ENCODE measurements at regions not wholly inside any gene's neighbourhood (a gene's known extent, or its start where the extent isn't known, plus 50 kb on each side); places are given as distances from the start of the nearest gene placed in this dataset.

DNA sequence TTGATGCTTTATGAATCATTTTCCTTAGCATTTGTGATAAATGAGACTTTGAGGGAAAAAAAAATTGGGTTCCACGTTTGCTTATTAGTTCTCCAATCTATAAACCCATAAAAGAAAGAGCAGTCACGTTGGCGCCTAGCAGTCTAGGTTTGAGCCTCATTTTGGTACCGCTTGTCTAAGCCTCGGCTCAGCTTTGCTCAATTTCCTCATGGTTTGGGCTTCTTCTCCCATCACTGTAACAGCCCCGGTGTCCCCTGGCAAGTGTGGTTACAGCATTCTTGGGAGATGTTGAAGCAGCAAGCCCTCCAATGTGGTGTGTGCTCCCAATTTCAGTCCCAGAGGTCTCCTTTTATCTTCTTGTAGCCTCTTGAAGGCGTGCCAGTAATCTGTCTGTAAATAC, 578.4 kb downstream of the CDK5RAP2 start:
- Histone ChIP-seq H3K27me3 (ENCODE audit: control insufficient read depth in 4 of 4, insufficient read depth in 4 of 4, low read length in 3 of 4) (peaks cover 0 to 4% (median 0%) of the 10 kb centered on the region in 4 donors), H3K9ac (ENCODE audit: low read depth in 1 of 2, low read length in 2 of 2) (no peak overlapping the region), H3K4me3 (ENCODE audit: low read depth in 1 of 3, low read length in 3 of 3) (no peak overlapping the region), H3K36me3 (ENCODE audit: control insufficient read depth in 4 of 4, insufficient read depth in 3 of 4, low read depth in 1 of 4, low read length in 3 of 4) (no peaks in the 10 kb centered on the region), H3K4me1 (ENCODE audit: control insufficient read depth in 4 of 4, insufficient read depth in 4 of 4, low read length in 3 of 4) (no peaks in the 10 kb centered on the region), H3K27ac (ENCODE audit: low read depth in 1 of 2, low read length in 2 of 2) (no peak overlapping the region), H3K9me3 (ENCODE audit: control insufficient read depth in 4 of 4, low read length in 3 of 4) (no peaks in the 10 kb centered on the region)
- no peak for DNase-seq (ENCODE audit: low spot score)
- WGBS, result 78% methylated on average over 7 of the region's 7 CpGs
- TF ChIP-seq, protein P1, sequence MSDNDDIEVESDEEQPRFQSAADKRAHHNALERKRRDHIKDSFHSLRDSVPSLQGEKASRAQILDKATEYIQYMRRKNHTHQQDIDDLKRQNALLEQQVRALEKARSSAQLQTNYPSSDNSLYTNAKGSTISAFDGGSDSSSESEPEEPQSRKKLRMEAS (IDR thresholded peaks at IDR 0.05), result no peak
- TF ChIP-seq, protein P2, sequence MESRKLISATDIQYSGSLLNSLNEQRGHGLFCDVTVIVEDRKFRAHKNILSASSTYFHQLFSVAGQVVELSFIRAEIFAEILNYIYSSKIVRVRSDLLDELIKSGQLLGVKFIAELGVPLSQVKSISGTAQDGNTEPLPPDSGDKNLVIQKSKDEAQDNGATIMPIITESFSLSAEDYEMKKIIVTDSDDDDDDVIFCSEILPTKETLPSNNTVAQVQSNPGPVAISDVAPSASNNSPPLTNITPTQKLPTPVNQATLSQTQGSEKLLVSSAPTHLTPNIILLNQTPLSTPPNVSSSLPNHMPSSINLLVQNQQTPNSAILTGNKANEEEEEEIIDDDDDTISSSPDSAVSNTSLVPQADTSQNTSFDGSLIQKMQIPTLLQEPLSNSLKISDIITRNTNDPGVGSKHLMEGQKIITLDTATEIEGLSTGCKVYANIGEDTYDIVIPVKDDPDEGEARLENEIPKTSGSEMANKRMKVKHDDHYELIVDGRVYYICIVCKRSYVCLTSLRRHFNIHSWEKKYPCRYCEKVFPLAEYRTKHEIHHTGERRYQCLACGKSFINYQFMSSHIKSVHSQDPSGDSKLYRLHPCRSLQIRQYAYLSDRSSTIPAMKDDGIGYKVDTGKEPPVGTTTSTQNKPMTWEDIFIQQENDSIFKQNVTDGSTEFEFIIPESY (IDR thresholded peaks at IDR 0.05), result no peak
- TF ChIP-seq GABPA (IDR thresholded peaks at IDR 0.05 in 1 of 2, conservative IDR thresholded peaks at IDR 0.05 in 1 of 2), result no peak
- TF ChIP-seq, protein P3, sequence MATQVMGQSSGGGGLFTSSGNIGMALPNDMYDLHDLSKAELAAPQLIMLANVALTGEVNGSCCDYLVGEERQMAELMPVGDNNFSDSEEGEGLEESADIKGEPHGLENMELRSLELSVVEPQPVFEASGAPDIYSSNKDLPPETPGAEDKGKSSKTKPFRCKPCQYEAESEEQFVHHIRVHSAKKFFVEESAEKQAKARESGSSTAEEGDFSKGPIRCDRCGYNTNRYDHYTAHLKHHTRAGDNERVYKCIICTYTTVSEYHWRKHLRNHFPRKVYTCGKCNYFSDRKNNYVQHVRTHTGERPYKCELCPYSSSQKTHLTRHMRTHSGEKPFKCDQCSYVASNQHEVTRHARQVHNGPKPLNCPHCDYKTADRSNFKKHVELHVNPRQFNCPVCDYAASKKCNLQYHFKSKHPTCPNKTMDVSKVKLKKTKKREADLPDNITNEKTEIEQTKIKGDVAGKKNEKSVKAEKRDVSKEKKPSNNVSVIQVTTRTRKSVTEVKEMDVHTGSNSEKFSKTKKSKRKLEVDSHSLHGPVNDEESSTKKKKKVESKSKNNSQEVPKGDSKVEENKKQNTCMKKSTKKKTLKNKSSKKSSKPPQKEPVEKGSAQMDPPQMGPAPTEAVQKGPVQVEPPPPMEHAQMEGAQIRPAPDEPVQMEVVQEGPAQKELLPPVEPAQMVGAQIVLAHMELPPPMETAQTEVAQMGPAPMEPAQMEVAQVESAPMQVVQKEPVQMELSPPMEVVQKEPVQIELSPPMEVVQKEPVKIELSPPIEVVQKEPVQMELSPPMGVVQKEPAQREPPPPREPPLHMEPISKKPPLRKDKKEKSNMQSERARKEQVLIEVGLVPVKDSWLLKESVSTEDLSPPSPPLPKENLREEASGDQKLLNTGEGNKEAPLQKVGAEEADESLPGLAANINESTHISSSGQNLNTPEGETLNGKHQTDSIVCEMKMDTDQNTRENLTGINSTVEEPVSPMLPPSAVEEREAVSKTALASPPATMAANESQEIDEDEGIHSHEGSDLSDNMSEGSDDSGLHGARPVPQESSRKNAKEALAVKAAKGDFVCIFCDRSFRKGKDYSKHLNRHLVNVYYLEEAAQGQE (IDR thresholded peaks at IDR 0.05), result no peak
- no peak for TF ChIP-seq HNF4G (IDR thresholded peaks at IDR 0.05)
- TF ChIP-seq, protein P4, sequence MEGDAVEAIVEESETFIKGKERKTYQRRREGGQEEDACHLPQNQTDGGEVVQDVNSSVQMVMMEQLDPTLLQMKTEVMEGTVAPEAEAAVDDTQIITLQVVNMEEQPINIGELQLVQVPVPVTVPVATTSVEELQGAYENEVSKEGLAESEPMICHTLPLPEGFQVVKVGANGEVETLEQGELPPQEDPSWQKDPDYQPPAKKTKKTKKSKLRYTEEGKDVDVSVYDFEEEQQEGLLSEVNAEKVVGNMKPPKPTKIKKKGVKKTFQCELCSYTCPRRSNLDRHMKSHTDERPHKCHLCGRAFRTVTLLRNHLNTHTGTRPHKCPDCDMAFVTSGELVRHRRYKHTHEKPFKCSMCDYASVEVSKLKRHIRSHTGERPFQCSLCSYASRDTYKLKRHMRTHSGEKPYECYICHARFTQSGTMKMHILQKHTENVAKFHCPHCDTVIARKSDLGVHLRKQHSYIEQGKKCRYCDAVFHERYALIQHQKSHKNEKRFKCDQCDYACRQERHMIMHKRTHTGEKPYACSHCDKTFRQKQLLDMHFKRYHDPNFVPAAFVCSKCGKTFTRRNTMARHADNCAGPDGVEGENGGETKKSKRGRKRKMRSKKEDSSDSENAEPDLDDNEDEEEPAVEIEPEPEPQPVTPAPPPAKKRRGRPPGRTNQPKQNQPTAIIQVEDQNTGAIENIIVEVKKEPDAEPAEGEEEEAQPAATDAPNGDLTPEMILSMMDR (IDR thresholded peaks at IDR 0.05; ENCODE audit: low read depth, low read length, missing input control), result no peak
- TF ChIP-seq SP1 (IDR thresholded peaks at IDR 0.05), result no peak
- TF ChIP-seq JUND (IDR thresholded peaks at IDR 0.05), result no peak

DNA sequence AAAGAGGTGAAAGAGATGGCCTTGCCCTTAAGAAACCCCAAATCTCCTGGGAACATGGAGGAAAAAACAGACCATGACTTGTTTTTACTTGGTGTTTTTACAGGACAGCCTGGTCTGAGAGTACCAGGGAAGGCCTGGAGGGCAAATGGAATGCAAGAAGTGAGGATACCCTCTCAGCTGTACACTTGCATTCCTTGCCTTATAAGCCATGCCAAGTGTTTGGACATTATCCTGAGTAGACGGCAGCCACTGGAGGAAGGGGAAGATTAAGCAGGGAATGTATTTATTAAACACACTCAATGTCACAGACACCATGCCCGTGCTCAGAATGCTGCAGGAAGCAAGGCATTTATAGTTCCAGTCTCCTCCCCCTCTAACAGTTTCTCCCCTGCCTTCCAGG, 581.4 kb downstream of the CDK5RAP2 start:
- 54% methylated on average over 2 of the region's 2 CpGs for WGBS
- H3K9me3 ChIP-seq (ENCODE audit: control insufficient read depth in 4 of 4, low read length in 3 of 4), result no peaks in the 10 kb centered on the region
- DNase-seq (ENCODE audit: low spot score), result no peak
- no peaks in the 10 kb centered on the region for H3K4me1 ChIP-seq (ENCODE audit: control insufficient read depth in 4 of 4, insufficient read depth in 4 of 4, low read length in 3 of 4)
- H3K27ac ChIP-seq (ENCODE audit: low read depth in 1 of 2, low read length in 2 of 2), result no peak overlapping the region
- TF ChIP-seq GABPA (IDR thresholded peaks at IDR 0.05 in 1 of 2, conservative IDR thresholded peaks at IDR 0.05 in 1 of 2) (no peak), JUND (IDR thresholded peaks at IDR 0.05) (no peak), EGR1 (IDR thresholded peaks at IDR 0.05; ENCODE audit: low read depth in 2 of 2) (no peak)
- H3K9ac ChIP-seq (ENCODE audit: low read depth in 1 of 2, low read length in 2 of 2), result no peak overlapping the region
- H3K4me3 ChIP-seq (ENCODE audit: low read depth in 1 of 3, low read length in 3 of 3), result no peak overlapping the region
- H3K27me3 ChIP-seq (ENCODE audit: control insufficient read depth in 4 of 4, insufficient read depth in 4 of 4, low read length in 3 of 4), result peaks cover 0 to under 1% (median 0%) of the 10 kb centered on the region in 4 donors
- no peaks in the 10 kb centered on the region for H3K36me3 ChIP-seq (ENCODE audit: control insufficient read depth in 4 of 4, insufficient read depth in 3 of 4, low read depth in 1 of 4, low read length in 3 of 4)

DNA sequence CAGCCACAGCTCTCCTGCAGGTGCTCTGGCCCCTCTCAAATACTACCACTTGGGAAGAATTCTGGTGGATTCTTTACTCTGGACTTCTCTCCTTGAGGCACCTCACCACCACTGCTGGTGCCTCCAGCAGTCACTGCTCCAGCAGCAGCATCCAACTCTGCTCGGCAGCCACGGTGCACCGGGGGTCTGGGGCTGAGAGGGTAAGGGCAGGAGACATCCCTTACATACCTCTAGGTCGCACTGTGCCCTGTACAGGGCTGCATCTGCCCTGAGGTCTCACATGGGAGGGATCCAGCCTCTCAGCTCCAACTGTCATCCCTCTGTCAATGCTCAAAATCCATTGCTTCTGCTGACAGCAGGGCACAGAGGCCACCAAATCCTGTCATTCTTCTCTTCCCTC, 588.2 kb downstream of the CDK5RAP2 start:
- H3K36me3 ChIP-seq (ENCODE audit: control insufficient read depth in 4 of 4, insufficient read depth in 3 of 4, low read depth in 1 of 4, low read length in 3 of 4), result no peaks in the 10 kb centered on the region
- no peaks in the 10 kb centered on the region for H3K9me3 ChIP-seq (ENCODE audit: control insufficient read depth in 4 of 4, low read length in 3 of 4)
- no peak for DNase-seq (ENCODE audit: low spot score)
- no peak overlapping the region for H3K4me3 ChIP-seq (ENCODE audit: low read depth in 1 of 3, low read length in 3 of 3)
- H3K9ac ChIP-seq (ENCODE audit: low read depth in 1 of 2, low read length in 2 of 2), result no peak overlapping the region
- TF ChIP-seq FOXA1 (IDR thresholded peaks at IDR 0.05) (no peak), HNF4A (conservative IDR thresholded peaks at IDR 0.05) (no peak), RXRA (IDR thresholded peaks at IDR 0.05) (no peak)
- TF ChIP-seq, protein P5, sequence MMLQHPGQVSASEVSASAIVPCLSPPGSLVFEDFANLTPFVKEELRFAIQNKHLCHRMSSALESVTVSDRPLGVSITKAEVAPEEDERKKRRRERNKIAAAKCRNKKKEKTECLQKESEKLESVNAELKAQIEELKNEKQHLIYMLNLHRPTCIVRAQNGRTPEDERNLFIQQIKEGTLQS (IDR thresholded peaks at IDR 0.05), result no peak
- no peaks in the 10 kb centered on the region for H3K4me1 ChIP-seq (ENCODE audit: control insufficient read depth in 4 of 4, insufficient read depth in 4 of 4, low read length in 3 of 4)
- no peak overlapping the region for H3K27ac ChIP-seq (ENCODE audit: low read depth in 1 of 2, low read length in 2 of 2)
- peaks cover 0 to 4% (median 0%) of the 10 kb centered on the region in 4 donors for H3K27me3 ChIP-seq (ENCODE audit: control insufficient read depth in 4 of 4, insufficient read depth in 4 of 4, low read length in 3 of 4)
- WGBS, result 64% methylated on average over 4 of the region's 4 CpGs

Measured in liver (tissue), 8 donors.